Endodermal cell (in vitro differentiated cells): ENCODE measurements at regions not wholly inside any gene's neighbourhood (a gene's known extent, or its start where the extent isn't known, plus 50 kb on each side); places are given as distances from the start of the nearest gene placed in this dataset.

Source experiments
- DNase-seq: peaks from one replicate; pipeline ENCODE4 v3.0.0-alpha.2; 2017
- H3K27ac ChIP-seq: 2 replicates; pipeline ENCODE4 v1.5.1; 2013; ENCODE audit warnings: mild to moderate bottlenecking, low read depth, low read length, moderate library complexity
- H3K27me3 ChIP-seq: 2 replicates; pipeline ENCODE4 v1.6.1; 2013; ENCODE audit warnings: mild to moderate bottlenecking, low read length, moderate library complexity; ENCODE audit not compliant: insufficient read depth, control insufficient read depth, poor library complexity, severe bottlenecking
- H3K36me3 ChIP-seq: 2 replicates; pipeline ENCODE4 v1.7.0; 2013; ENCODE audit warnings: mild to moderate bottlenecking, low read length, moderate library complexity; ENCODE audit not compliant: control insufficient read depth, insufficient read depth
- H3K4me1 ChIP-seq: one replicate; pipeline ENCODE4 v1.7.0; 2013; ENCODE audit warnings: low read length; ENCODE audit not compliant: control insufficient read depth, insufficient read depth
- H3K4me3 ChIP-seq: 2 replicates; pipeline ENCODE4 v1.5.1; 2013; ENCODE audit warnings: mild to moderate bottlenecking, low read length, moderate library complexity
- H3K9ac ChIP-seq: 2 replicates; pipeline ENCODE4 v1.6.1; 2013; ENCODE audit warnings: mild to moderate bottlenecking, low read length, moderate library complexity; ENCODE audit not compliant: poor library complexity, severe bottlenecking; ENCODE audit errors: extremely low read depth
- H3K9me3 ChIP-seq: 2 replicates; pipeline ENCODE4 v1.6.1; 2013; ENCODE audit warnings: mild to moderate bottlenecking, low read length, moderate library complexity; ENCODE audit not compliant: control insufficient read depth
- H3K27ac Mint-ChIP-seq: 2 replicates; pipeline ENCODE4 v1.8.0; 2020; ENCODE audit warnings: mixed read lengths
- H3K27me3 Mint-ChIP-seq: 2 replicates; pipeline ENCODE4 v1.8.0; 2021; ENCODE audit warnings: mild to moderate bottlenecking, mixed read lengths; ENCODE audit not compliant: insufficient read depth
- H3K36me3 Mint-ChIP-seq: 2 replicates; pipeline ENCODE4 v1.8.0; 2020; ENCODE audit warnings: low read depth, mixed read lengths
- H3K4me1 Mint-ChIP-seq: 2 replicates; pipeline ENCODE4 v1.8.0; 2020; ENCODE audit warnings: mixed read lengths
- H3K4me3 Mint-ChIP-seq: 2 replicates; pipeline ENCODE4 v1.8.0; 2020; ENCODE audit warnings: mild to moderate bottlenecking, moderate library complexity, mixed read lengths
- H3K9me3 Mint-ChIP-seq: 2 replicates; pipeline ENCODE4 v1.8.0; 2020; ENCODE audit warnings: mild to moderate bottlenecking, mixed read lengths
- CTCF ChIP-seq: fragments of 200-600 bp; sonication (generic); conservative IDR thresholded peaks from 2 replicates; pipeline ENCODE4 v1.5.0; 2021; ENCODE audit warnings: antibody characterized with exemption, mild to moderate bottlenecking
- WGBS, 2 experiments: methylation state at CpG; one replicate each; pipeline versions ENCODE4 v1.1.5 to v1.1.7; 2013; ENCODE audit warnings: missing lambda C conversion rate in 2 of 2, mixed read lengths in 1 of 2; ENCODE audit not compliant: insufficient coverage in 1 of 2, insufficient read length in 1 of 2; 5-methylcytosine and 5-hydroxymethylcytosine counted together

DNA sequence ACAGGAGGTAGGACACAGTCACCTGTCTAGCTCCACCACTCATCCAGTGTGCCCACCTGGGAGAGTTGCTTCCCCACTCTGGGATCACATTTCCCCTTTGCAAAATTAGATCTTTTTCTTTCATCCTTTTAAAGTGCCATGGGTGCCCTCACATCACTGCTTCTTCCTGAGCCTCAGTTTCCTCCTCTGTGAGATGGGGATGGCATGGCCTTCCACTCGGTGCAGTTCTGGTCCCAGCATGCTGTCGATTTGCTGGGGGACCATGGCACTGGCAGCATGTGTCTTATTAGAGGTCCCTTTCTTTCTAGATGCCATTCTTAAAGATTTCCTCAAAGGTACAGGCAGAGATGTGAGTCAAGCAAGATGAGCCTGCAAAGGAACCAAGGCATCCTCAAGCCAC is 158.3 kb upstream of the ZMIZ1 start:
- H3K4me1 Mint-ChIP-seq, result peaks cover 3% of the 10 kb centered on the region

GRCh38 chr10:78910886-78911285 is 157.9 kb upstream of the ZMIZ1 start:
- Histone ChIP-seq H3K27me3 (no peaks in the 10 kb centered on the region), H3K27ac (no peak overlapping the region), H3K9ac (no peak overlapping the region), H3K4me1 (no peaks in the 10 kb centered on the region), H3K36me3 (no peaks in the 10 kb centered on the region), H3K9me3 (no peaks in the 10 kb centered on the region), H3K4me3 (no peak overlapping the region)
- no peak for TF ChIP-seq CTCF
- Mint-ChIP-seq H3K4me1 (peaks cover 3% of the 10 kb centered on the region), H3K36me3 (no peaks in the 10 kb centered on the region), H3K27ac (no peak overlapping the region), H3K27me3 (peaks cover 19% of the 10 kb centered on the region), H3K9me3 (no peaks in the 10 kb centered on the region), H3K4me3 (no peak overlapping the region)
- no peak for DNase-seq
- 94 to 98% methylated on average over 7 of the region's 7 CpGs for WGBS, 2 experiments

More for the DNA sequence above, 158.3 kb upstream of the ZMIZ1 start:
- Mint-ChIP-seq H3K27ac (no peak overlapping the region), H3K9me3 (no peaks in the 10 kb centered on the region), H3K27me3 (peaks cover 19% of the 10 kb centered on the region), H3K4me3 (no peak overlapping the region), H3K36me3 (no peaks in the 10 kb centered on the region)
- 82 to 90% methylated on average over 2 of the region's 2 CpGs for whole genome bisulfite sequencing, 2 experiments
- H3K9me3 ChIP-seq, result no peaks in the 10 kb centered on the region
- H3K27ac ChIP-seq, result no peak overlapping the region
- no peaks in the 10 kb centered on the region for H3K27me3 ChIP-seq
- H3K4me1 ChIP-seq, result no peaks in the 10 kb centered on the region
- no peak for DNase-seq
- H3K4me3 ChIP-seq, result no peak overlapping the region
- no peak for TF ChIP-seq CTCF
- no peaks in the 10 kb centered on the region for H3K36me3 ChIP-seq
- H3K9ac ChIP-seq, result no peak overlapping the region

DNA sequence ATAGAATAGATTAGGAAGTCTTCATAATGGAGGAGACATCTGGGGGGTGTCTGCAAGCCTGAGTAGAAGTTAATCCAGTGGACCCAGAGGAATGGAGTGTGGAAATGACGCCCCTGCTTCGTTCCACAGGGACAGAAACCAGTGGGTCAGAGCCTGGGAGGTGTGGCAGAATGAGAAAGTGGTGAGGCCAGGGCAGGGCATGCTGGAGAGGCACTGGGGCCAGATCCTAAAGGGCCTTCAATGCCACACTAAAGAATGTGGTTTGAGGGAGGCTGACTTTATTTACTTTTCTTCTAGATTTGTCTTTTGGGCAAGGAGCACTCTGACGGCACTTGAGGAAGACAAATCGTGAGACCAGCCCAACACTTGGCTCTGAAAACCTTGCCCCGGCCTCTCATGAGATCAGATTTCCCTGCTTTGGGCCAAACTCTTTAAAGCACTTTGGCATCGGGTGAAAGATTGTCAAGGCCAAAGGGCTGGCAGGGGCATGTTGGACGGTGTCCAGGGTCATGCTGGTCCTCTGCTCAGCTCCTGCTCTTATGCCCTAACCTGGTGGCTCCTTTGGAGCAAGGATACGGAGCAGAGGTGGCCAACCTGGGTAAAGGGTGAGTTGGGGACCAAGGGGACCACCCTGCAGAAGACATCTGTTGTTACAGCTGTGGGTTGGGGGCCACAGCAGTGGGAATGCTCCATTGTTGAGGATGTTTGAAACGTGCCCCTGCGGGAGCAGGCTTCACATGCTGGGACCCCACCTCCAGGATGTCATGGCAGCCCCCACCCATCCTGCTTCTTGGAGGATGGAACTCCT is 157.0 kb upstream of the ZMIZ1 start:
- H3K4me3 ChIP-seq, result no peak overlapping the region
- no peak overlapping the region for H3K4me3 Mint-ChIP-seq
- DNase-seq, result no peak
- H3K27me3 ChIP-seq, result no peaks in the 10 kb centered on the region
- no peaks in the 10 kb centered on the region for H3K9me3 Mint-ChIP-seq
- no peak for TF ChIP-seq CTCF
- H3K36me3 Mint-ChIP-seq, result no peaks in the 10 kb centered on the region
- no peak overlapping the region for H3K27ac ChIP-seq
- no peaks in the 10 kb centered on the region for H3K36me3 ChIP-seq
- no peak overlapping the region for H3K27ac Mint-ChIP-seq
- peaks cover 3% of the 10 kb centered on the region for H3K4me1 Mint-ChIP-seq
- H3K9me3 ChIP-seq, result no peaks in the 10 kb centered on the region
- 90 to 94% methylated on average over 8 to 10 of the region's 10 CpGs for WGBS, 2 experiments
- H3K27me3 Mint-ChIP-seq, result peaks cover 19% of the 10 kb centered on the region
- no peak overlapping the region for H3K9ac ChIP-seq
- H3K4me1 ChIP-seq, result no peaks in the 10 kb centered on the region
